H9 (cell line): ENCODE measurements at regions not wholly inside any gene's neighbourhood (a gene's known extent, or its start where the extent isn't known, plus 50 kb on each side); places are given as distances from the start of the nearest gene placed in this dataset.

Experiments used
- DNase-seq: peaks from one replicate; pipeline ENCODE4 v3.0.0-alpha.2; 2017
- H2AFZ ChIP-seq: one replicate; pipeline ENCODE4 v1.6.1; 2013; ENCODE audit warnings: mild to moderate bottlenecking, low read length, control low read depth, moderate library complexity
- H2AK5ac ChIP-seq: 2 replicates; pipeline ENCODE4 v1.6.1; 2013; ENCODE audit warnings: low read length, control low read depth, mixed read lengths; ENCODE audit not compliant: insufficient read length
- H2BK120ac ChIP-seq: one replicate; pipeline ENCODE4 v1.6.1; 2013; ENCODE audit warnings: low read depth, mild to moderate bottlenecking, low read length, control low read depth, inconsistent platforms; ENCODE audit not compliant: poor library complexity, severe bottlenecking
- H2BK12ac ChIP-seq: 2 replicates; pipeline ENCODE4 v1.6.1; 2013; ENCODE audit warnings: low read length, control low read depth, mixed read lengths, low read depth; ENCODE audit not compliant: insufficient read length
- H2BK15ac ChIP-seq: 2 replicates; pipeline ENCODE4 v1.6.1; 2013; ENCODE audit warnings: low read depth, low read length, control low read depth
- H2BK20ac ChIP-seq: one replicate; pipeline ENCODE4 v1.6.1; 2013; ENCODE audit warnings: low read depth, mild to moderate bottlenecking, low read length, control low read depth, inconsistent platforms; ENCODE audit not compliant: poor library complexity, severe bottlenecking
- H2BK5ac ChIP-seq: 2 replicates; pipeline ENCODE4 v1.6.1; 2013; ENCODE audit warnings: low read length, control low read depth, mixed read lengths; ENCODE audit not compliant: insufficient read length
- H3K14ac ChIP-seq: 2 replicates; pipeline ENCODE4 v1.6.1; 2013; ENCODE audit warnings: low read length, control low read depth; ENCODE audit not compliant: insufficient read depth
- H3K18ac ChIP-seq: 2 replicates; pipeline ENCODE4 v1.6.1; 2013; ENCODE audit warnings: low read depth, mild to moderate bottlenecking, mixed read lengths, low read length, control low read depth; ENCODE audit not compliant: insufficient read length
- H3K23ac ChIP-seq: 2 replicates; pipeline ENCODE4 v1.6.1; 2013; ENCODE audit warnings: low read length, control low read depth, mixed read lengths, low read depth; ENCODE audit not compliant: insufficient read length
- H3K23me2 ChIP-seq: 2 replicates; pipeline ENCODE4 v1.6.1; 2013; ENCODE audit warnings: low read depth, mild to moderate bottlenecking, mixed read lengths, low read length, control low read depth; ENCODE audit not compliant: insufficient read length, poor library complexity, severe bottlenecking
- H3K27ac ChIP-seq: 2 replicates; pipeline ENCODE4 v1.5.1; 2013; ENCODE audit warnings: low read length, control low read depth, mixed read lengths, low read depth; ENCODE audit not compliant: insufficient read length
- H3K27me3 ChIP-seq: 2 replicates; pipeline ENCODE4 v1.6.1; 2013; ENCODE audit warnings: low read length, control low read depth, inconsistent platforms; ENCODE audit not compliant: insufficient read depth
- H3K4ac ChIP-seq: 2 replicates; pipeline ENCODE4 v1.6.1; 2013; ENCODE audit warnings: low read depth, mild to moderate bottlenecking, control low read depth, inconsistent platforms, low read length, moderate library complexity
- H3K4me1 ChIP-seq: 2 replicates; pipeline ENCODE4 v1.6.1; 2013; ENCODE audit warnings: low read length, control low read depth, inconsistent platforms; ENCODE audit not compliant: insufficient read depth
- H3K4me2 ChIP-seq: 2 replicates; pipeline ENCODE4 v1.6.1; 2013; ENCODE audit warnings: low read length, control low read depth, mixed read lengths; ENCODE audit not compliant: insufficient read length, insufficient read depth
- H3K56ac ChIP-seq: 2 replicates; pipeline ENCODE4 v1.6.1; 2013; ENCODE audit warnings: low read depth, mild to moderate bottlenecking, mixed read lengths, low read length, control low read depth; ENCODE audit not compliant: insufficient read length
- H3K79me1 ChIP-seq: 2 replicates; pipeline ENCODE4 v1.6.1; 2013; ENCODE audit warnings: low read depth, mild to moderate bottlenecking, moderate library complexity, low read length, control low read depth, inconsistent platforms; ENCODE audit not compliant: insufficient read depth, poor library complexity, severe bottlenecking
- H3K79me2 ChIP-seq: 2 replicates; pipeline ENCODE4 v1.6.1; 2013; ENCODE audit warnings: low read length, control low read depth, inconsistent platforms; ENCODE audit not compliant: insufficient read depth
- H3K9ac ChIP-seq: 2 replicates; pipeline ENCODE4 v1.6.1; 2013; ENCODE audit warnings: low read length, control low read depth, mixed read lengths; ENCODE audit not compliant: insufficient read length; ENCODE audit errors: extremely low read depth
- H3K9me3 ChIP-seq: one replicate; pipeline ENCODE4 v1.6.1; 2013; ENCODE audit warnings: low read depth, low read length, inconsistent platforms; ENCODE audit not compliant: control insufficient read depth
- H3T11ph ChIP-seq: one replicate; pipeline ENCODE4 v1.6.1; 2013; ENCODE audit warnings: mild to moderate bottlenecking, low read length, control low read depth, inconsistent platforms
- H4K20me1 ChIP-seq: one replicate; pipeline ENCODE4 v1.6.1; 2013; ENCODE audit not compliant: control insufficient read depth, insufficient read length, insufficient read depth
- H4K5ac ChIP-seq: 2 replicates; pipeline ENCODE4 v1.6.1; 2013; ENCODE audit warnings: low read depth, mild to moderate bottlenecking, mixed read lengths, low read length, control low read depth; ENCODE audit not compliant: insufficient read length
- H4K8ac ChIP-seq: replicated peaks from 2 replicates; pipeline ENCODE4 v1.6.1; 2013; ENCODE audit warnings: low read length, control low read depth, mixed read lengths, low read depth; ENCODE audit not compliant: insufficient read length
- H4K91ac ChIP-seq: 2 replicates; pipeline ENCODE4 v1.6.1; 2013; ENCODE audit warnings: low read depth, mild to moderate bottlenecking, moderate library complexity, mixed read lengths, low read length, control low read depth; ENCODE audit not compliant: insufficient read length
- H3K27ac Mint-ChIP-seq, 3 experiments: 2 replicates in 2 of 3; 3 replicates in 1 of 3; pipeline ENCODE4 v1.8.0; 2020 to 2021; ENCODE audit warnings: mixed read lengths in 3 of 3, mild to moderate bottlenecking in 1 of 3, moderate library complexity in 1 of 3
- H3K27me3 Mint-ChIP-seq: 2 replicates; pipeline ENCODE4 v1.8.0; 2021; ENCODE audit warnings: low read depth, mild to moderate bottlenecking, moderate library complexity, mixed read lengths
- H3K36me3 Mint-ChIP-seq, 3 experiments: 2 replicates in 2 of 3; 3 replicates in 1 of 3; pipeline ENCODE4 v1.8.0; 2020 to 2021; ENCODE audit warnings: low read depth in 3 of 3, mixed read lengths in 3 of 3; ENCODE audit not compliant: insufficient read depth in 1 of 3
- H3K4me1 Mint-ChIP-seq, 2 experiments: 2 replicates each; pipeline ENCODE4 v1.8.0; 2020; ENCODE audit warnings: mixed read lengths in 2 of 2
- H3K4me3 Mint-ChIP-seq, 2 experiments: 2 replicates in 1 of 2; 3 replicates in 1 of 2; pipeline ENCODE4 v1.8.0; 2020 to 2021; ENCODE audit warnings: mild to moderate bottlenecking in 2 of 2, mixed read lengths in 2 of 2, moderate library complexity in 1 of 2
- H3K9me3 Mint-ChIP-seq, 2 experiments: 2 replicates in 1 of 2; 3 replicates in 1 of 2; pipeline ENCODE4 v1.8.0; 2020; ENCODE audit warnings: mild to moderate bottlenecking in 2 of 2, mixed read lengths in 2 of 2, moderate library complexity in 1 of 2
- WGBS: extraction: QIAGEN DNeasy Blood & Tissue Kit; methylation state at CpG from one replicate; pipeline ENCODE4 v1.1.7; 2013; ENCODE audit warnings: missing lambda C conversion rate, low lambda C conversion rate, mixed read lengths; ENCODE audit not compliant: insufficient read length; ENCODE audit errors: extremely low coverage; 5-methylcytosine and 5-hydroxymethylcytosine counted together
- TF ChIP-seq, protein P1 (sequence below): fragments of 200-600 bp; sonication (generic); conservative IDR thresholded peaks from 3 replicates; pipeline ENCODE4 v1.8.0; 2021; ENCODE audit warnings: antibody characterized with exemption, mild to moderate bottlenecking

DNA sequence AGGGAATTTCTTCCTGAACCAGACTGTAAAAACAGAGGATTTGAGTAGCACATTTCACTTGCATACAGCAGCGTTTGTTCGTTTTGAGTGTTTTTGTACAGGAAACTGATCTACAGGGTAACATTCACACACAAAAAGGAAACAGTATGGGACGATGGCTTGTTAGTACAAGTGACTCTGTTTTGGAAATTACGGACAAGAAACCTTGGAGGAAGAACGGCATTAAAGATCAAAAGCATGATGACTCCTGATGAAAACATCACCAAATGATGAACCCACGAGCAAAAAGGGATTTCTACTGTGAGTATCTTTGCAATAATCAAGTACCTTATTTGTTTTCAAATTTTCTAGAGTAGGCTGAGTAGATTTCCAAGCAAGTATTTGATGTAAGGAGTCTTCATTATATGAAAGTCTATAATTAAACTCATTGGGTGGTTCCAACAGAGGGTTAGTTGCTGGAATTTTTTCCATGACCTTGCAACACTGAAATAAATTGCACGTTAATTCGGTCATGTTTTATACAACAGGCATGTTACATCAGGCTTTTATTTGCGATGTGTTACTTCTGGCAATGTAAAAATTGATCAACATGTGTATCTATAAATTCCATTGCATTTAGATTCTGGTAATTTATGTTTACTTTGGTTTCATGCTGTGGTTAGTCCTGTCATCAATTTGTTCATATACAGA, 76.7 kb upstream of the KCNK2 start:
- H4K5ac ChIP-seq = no peak overlapping the region
- Mint-ChIP-seq H3K27me3 (no peaks in the 10 kb centered on the region), H3K4me1 (peaks cover 0 to 3% of the 10 kb centered on the region in 2 experiments; a peak in 1 of 4 replicates), H3K4me3 (no peak overlapping the region), H3K9me3 (no peaks in the 10 kb centered on the region), H3K36me3 (no peaks in the 10 kb centered on the region), H3K27ac (no peak overlapping the region)
- H2BK12ac ChIP-seq = no peak overlapping the region
- DNase-seq = no peak
- no peak overlapping the region for H2BK20ac ChIP-seq
- no peak overlapping the region for H3K27ac ChIP-seq
- no peak overlapping the region for H4K8ac ChIP-seq
- H3T11ph ChIP-seq = no peak overlapping the region
- no peaks in the 10 kb centered on the region for H3K4me1 ChIP-seq
- no peak overlapping the region for H2AK5ac ChIP-seq
- H3K23ac ChIP-seq = no peak overlapping the region
- no peak overlapping the region for H3K4me2 ChIP-seq
- no peak overlapping the region for H3K18ac ChIP-seq
- H2BK120ac ChIP-seq = no peak overlapping the region
- no peaks in the 10 kb centered on the region for H3K79me2 ChIP-seq
- no peaks in the 10 kb centered on the region for H4K20me1 ChIP-seq
- no peaks in the 10 kb centered on the region for H3K23me2 ChIP-seq
- no CpG with 5 or more reads among the region's 9 CpGs for WGBS
- no peaks in the 10 kb centered on the region for H3K9me3 ChIP-seq
- H2BK5ac ChIP-seq = no peak overlapping the region
- H3K14ac ChIP-seq = no peak overlapping the region
- TF ChIP-seq, protein P1, sequence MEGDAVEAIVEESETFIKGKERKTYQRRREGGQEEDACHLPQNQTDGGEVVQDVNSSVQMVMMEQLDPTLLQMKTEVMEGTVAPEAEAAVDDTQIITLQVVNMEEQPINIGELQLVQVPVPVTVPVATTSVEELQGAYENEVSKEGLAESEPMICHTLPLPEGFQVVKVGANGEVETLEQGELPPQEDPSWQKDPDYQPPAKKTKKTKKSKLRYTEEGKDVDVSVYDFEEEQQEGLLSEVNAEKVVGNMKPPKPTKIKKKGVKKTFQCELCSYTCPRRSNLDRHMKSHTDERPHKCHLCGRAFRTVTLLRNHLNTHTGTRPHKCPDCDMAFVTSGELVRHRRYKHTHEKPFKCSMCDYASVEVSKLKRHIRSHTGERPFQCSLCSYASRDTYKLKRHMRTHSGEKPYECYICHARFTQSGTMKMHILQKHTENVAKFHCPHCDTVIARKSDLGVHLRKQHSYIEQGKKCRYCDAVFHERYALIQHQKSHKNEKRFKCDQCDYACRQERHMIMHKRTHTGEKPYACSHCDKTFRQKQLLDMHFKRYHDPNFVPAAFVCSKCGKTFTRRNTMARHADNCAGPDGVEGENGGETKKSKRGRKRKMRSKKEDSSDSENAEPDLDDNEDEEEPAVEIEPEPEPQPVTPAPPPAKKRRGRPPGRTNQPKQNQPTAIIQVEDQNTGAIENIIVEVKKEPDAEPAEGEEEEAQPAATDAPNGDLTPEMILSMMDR = no peak
- H3K79me1 ChIP-seq = no peaks in the 10 kb centered on the region
- no peaks in the 10 kb centered on the region for H3K27me3 ChIP-seq
- no peak overlapping the region for H2BK15ac ChIP-seq
- no peak overlapping the region for H4K91ac ChIP-seq
- no peak overlapping the region for H3K4ac ChIP-seq
- no peak overlapping the region for H3K56ac ChIP-seq
- H3K9ac ChIP-seq = no peak overlapping the region
- no peak overlapping the region for H2AFZ ChIP-seq
